ENCODE measurements at regions not wholly inside any gene's neighbourhood (a gene's known extent, or its start where the extent isn't known, plus 50 kb on each side); places are given as distances from the start of the nearest gene placed in this dataset.

DNA sequence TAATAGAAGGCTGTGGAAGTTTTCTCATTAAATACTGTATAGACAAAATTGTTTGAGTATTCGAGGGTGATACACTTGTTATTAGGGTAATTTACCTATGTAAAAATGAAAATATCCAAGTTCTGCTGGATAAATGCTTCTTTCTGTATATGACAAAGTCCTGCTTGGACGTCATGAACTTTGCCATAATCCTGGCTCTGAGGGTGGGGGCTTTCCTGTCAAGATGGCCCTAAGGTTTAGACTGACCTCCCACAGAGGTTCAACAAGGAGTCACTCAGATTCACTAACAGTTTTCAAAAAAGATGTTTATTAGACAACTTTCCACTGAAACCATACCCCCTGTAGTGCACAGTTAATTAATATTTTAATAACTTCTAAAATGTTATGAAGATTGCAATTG, 52.5 kb upstream of the NABP1 start:
- Histone ChIP-seq H3K4me3 (ENCODE audit: low read length) (no peak overlapping the region), H3K9me3 (ENCODE audit: control insufficient read depth, low read length) (no peaks in the 10 kb centered on the region), H3K27me3 (ENCODE audit: control insufficient read depth, insufficient read depth) (no peaks in the 10 kb centered on the region), H3K4me1 (ENCODE audit: control insufficient read depth, insufficient read depth, low read length) (no peaks in the 10 kb centered on the region), H3K27ac (ENCODE audit: low read length) (no peak overlapping the region)
- WGBS: 31% methylated on average over 2 of the region's 2 CpGs
- no peak for DNase-seq
- ATAC-seq: no peak
- intact Hi-C loops (cut with DNase I): no loop called here

DNA sequence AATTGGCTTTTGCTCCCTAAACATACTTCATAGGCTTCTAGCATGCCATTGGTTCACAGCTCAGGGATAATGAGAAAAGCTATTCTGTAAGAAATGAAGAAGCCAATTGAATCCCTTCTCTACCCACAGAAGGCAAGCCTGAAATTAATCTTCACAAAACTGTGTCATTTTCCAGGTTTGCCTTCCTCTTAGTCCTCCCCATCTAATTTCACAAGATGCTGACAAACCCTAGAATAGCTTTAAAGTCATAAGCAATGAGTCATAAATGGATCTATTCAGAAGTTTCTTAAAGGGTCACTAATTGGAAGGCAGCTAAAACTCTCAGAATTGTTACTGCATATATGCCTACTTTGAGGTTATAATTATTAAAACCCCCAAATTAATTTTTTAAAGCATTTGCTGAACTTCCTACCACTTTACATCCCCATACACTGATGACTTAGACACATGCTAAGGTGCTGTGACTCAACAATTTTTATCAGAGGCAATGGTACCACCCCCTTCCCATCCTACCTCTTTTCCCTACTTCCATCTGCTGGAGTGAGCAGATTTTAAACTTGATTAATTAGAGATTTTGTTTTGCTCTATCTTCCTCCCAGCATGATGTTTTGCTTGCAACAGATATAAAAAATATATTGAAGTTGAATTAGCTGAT, 51.3 kb upstream of the NABP1 start:
- no peak for ATAC-seq
- Histone ChIP-seq H3K4me3 (ENCODE audit: low read length) (no peak overlapping the region), H3K27me3 (ENCODE audit: control insufficient read depth, insufficient read depth) (no peaks in the 10 kb centered on the region), H3K9me3 (ENCODE audit: control insufficient read depth, low read length) (no peaks in the 10 kb centered on the region), H3K4me1 (ENCODE audit: control insufficient read depth, insufficient read depth, low read length) (no peaks in the 10 kb centered on the region), H3K27ac (ENCODE audit: low read length) (no peak overlapping the region)
- DNase-seq: no peak
- intact Hi-C loops (cut with DNase I): no loop called here

DNA sequence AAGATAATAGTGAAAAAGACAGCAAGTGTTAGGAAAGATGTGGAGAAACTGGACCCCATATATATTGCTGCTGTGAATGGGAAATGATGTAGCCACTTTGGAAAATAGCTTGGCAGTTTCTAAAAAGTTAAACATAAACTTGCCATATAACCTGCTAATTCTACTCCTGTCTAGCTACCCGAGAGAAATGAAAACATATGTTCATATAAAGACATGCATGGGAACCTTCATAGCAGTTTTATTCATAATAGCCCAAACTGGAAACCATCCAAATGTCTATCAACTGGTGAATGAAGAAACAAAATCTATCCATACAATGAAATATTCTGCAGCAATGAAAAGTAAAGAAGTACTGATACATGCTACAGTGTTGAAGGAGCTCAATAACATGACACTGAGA, 50.4 kb upstream of the NABP1 start:
- ATAC-seq (no peak), DNase-seq (no peak)
- WGBS: 67% methylated on average over 1 of the region's 1 CpG

More for the DNA sequence above, 50.4 kb upstream of the NABP1 start:
- H3K9me3 ChIP-seq (ENCODE audit: control insufficient read depth, low read length): no peaks in the 10 kb centered on the region
- intact Hi-C loops (cut with DNase I): no loop called here
- H3K4me3 ChIP-seq (ENCODE audit: low read length): no peak overlapping the region
- H3K27ac ChIP-seq (ENCODE audit: low read length): no peak overlapping the region
- no peaks in the 10 kb centered on the region for H3K4me1 ChIP-seq (ENCODE audit: control insufficient read depth, insufficient read depth, low read length)
- no peaks in the 10 kb centered on the region for H3K27me3 ChIP-seq (ENCODE audit: control insufficient read depth, insufficient read depth)

Measured in right cardiac atrium (tissue), 5 donors.